GM21390 (cell line): ENCODE measurements at regions not wholly inside any gene's neighbourhood (a gene's known extent, or its start where the extent isn't known, plus 50 kb on each side); places are given as distances from the start of the nearest gene placed in this dataset.
"Not testable (repeated sequence)": the region's sequence is repeated elsewhere in the genome, so short reads cannot be mapped to it uniquely, and the experiment has no call there.

Experiments used
- ATAC-seq: cut with Tn5 transposase; IDR thresholded peaks from one replicate; pipeline ENCODE4 v1.9.1; 2021; ENCODE audit not compliant: unreplicated experiment

DNA sequence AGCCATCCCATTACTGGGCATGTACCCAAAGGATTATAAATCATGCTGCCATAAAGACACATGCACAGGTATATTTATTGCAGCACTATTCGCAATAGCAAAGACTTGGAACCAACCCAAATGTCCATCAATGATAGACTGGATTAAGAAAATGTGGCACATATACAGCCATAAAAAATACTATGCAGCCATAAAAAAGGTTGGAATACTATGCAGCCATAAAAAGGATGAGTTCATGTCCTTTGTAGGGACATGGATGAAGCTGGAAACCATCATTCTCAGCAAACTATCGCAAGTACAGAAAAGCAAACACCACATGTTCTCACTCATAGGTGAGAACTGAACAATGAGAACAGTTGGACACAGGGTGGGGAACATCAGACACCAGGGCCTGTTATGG, 151.5 kb downstream of the PLK2 start:
- ATAC-seq: not testable (repeated sequence)

GRCh38 chr5:58300346-58300895, 159.5 kb downstream of the PLK2 start:
- ATAC-seq: no peak

DNA sequence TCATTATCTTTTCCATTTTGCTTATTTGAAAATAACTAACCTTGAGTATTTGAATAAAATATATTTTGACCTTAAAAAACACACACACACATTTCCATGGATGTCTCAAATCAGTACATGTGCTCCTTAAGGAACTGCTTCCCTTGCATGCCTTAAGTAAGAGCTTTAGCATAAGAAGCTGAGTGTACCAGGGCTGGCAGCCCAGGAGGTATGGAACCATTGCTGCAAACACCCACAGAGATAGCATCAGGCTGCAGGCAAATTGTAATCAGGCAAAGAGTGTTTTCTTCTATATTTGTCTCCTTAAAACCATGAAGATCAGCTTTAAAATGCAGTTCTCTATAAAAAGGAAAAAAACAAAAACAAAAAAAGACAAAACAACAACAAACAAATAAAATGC, 160.6 kb downstream of the PLK2 start:
- ATAC-seq: no peak

DNA sequence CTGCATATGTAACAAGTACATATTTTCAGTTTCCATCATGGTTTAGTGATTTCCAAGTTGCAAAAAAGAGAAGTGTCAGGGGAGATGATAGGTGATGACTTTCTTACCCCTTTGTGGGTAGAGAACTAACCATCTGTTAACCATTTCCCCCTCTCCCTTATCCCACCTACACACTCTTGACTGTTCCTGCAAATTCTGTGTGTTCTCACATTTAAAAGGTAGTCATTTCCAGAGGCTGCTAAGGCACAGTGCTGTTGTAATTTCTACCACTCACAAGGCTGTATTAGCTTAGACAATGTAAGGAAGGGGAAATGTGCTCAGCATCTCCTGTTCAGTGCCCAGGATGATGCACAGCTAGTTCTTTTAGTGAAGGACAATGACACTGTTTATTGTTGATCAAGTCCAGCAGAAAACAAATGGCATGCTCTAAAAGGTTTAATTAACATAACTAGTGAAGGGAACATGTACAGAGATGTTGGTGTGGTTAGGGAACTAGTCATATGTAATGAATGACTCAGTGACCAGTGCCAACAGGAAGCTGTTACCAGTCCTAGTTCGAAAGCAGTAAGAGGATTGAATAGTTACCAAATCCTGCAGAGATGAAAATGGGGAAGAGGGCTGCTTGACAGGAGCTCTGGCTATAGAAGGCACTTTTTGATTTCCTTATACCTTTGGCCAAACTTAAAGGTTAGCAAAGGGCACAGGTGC, 165.1 kb downstream of the PLK2 start:
- no peak for ATAC-seq

- ATAC-seq: not testable (repeated sequence)
These were observed 171.6 kb downstream of the PLK2 start for GRCh38 chr5:58288275-58288674.

- ATAC-seq: no peak
These were observed 173.1 kb downstream of the PLK2 start for GRCh38 chr5:58286741-58287140.

DNA sequence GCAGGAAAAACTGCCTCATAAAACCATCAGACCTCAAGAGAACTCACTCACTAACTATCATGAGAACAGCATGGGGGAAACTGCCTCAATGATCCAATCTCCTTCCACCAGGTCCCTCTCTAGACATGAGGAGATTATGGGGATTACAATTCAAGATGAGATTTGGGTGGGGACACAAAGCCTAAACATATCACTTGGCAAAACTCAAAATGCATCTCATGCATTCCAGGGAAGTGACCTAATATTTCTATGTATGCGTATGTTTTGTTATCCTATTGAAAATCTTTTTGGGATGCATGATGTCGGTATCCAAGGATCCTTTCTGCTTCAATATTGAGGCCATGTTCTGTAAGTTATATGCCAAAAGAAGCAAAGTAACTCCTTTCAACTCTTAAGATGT, 174.0 kb downstream of the PLK2 start:
- no peak for ATAC-seq

DNA sequence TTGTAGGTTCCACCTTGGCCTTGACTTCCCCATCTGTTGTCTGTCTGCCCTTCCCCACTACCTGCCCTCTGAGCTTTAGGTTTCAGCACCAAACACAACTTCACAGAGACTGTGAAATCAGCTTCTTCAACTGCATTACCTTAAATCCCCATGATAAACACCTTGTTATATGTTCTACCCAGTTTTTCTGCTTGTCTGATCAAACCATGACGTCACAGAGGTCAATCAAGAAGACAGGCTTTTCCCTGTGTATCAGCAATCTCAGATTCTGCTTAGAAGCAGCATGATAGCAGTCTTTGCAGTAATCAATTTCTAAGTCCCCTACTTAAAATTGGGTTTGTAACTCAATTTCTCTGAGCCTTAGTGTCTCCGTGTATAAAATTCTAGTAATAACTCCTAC, 175.0 kb downstream of the PLK2 start:
- no peak for ATAC-seq

DNA sequence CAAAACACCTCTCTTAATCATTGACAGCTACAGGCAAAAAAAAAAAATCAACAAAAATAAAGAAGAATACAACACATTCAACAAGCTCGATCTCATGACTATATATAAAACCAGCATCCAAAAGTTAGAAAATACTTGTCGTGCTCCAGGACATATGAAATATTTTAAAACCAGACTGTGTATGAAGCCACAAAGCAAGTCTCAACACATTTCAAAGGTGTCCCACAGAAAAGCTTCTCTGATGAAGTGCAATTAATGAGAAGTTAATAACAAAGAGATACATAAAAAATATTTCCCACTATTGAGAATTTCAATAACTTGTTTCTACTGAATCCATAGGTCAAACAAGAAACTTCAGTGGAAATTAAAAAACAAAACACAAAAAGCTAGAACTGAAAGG, 178.7 kb downstream of the PLK2 start:
- ATAC-seq: no peak

DNA sequence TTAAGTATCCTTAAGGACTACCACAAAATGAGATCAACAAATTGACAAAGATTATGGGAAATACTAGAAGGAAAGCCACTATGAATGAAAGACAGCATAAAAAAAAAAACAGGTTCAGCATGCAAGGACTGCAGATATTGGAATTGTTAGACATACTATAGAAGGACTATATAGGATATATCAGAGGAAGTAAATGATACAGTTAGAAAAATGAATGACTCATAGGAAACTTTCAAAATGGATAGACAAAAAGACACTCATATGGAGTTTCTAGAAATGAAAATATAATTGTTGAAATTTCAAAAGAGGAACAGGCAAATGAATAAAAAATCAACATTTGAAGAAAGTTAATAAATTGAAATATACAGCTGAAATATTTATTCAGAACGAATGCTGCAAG, 180.6 kb downstream of the PLK2 start:
- no peak for ATAC-seq

DNA sequence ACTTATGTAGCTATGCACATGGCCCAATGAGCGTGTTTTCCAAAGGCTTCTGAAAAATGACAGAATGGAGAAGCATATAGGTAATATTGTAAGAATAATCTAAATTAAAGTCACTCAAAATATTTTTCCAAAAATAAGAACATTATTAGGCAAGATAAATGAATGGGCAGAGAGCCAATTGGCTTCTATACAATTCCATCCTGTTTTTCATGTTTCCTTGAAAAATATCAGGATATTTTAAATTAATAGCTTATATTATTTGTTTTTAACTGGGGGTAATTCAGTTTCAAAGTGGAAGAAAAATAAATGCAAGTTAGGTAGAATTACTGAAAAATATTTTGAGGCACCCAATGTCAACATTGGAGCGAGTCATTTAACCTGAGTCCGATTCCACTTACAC, 183.5 kb downstream of the PLK2 start:
- ATAC-seq: no peak

DNA sequence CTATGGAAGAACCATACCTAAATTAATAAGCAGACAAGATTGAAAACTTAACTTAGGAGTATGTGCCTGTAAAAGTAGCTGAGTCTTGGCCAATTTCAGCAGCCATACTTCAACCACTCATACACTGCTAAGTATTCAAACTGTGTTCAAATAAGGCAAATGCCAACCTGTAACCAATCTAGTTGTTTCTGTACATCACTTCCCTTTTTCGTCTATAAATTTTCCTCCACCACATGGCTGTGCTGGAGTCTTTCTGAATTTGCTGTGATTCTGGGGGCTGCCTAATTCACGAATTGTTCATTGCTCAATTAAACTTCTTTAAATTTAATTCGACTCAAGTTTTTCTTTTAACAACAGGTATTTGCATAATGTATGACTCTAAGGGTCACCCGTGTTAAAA, 184.4 kb downstream of the PLK2 start:
- ATAC-seq: no peak

GRCh38 chr5:58274191-58274590, 185.7 kb downstream of the PLK2 start:
- ATAC-seq: no peak

GRCh38 chr5:58273711-58274110, 186.2 kb downstream of the PLK2 start:
- no peak for ATAC-seq

- ATAC-seq: no peak
These were observed 191.6 kb downstream of the PLK2 start for GRCh38 chr5:58268268-58268667.

DNA sequence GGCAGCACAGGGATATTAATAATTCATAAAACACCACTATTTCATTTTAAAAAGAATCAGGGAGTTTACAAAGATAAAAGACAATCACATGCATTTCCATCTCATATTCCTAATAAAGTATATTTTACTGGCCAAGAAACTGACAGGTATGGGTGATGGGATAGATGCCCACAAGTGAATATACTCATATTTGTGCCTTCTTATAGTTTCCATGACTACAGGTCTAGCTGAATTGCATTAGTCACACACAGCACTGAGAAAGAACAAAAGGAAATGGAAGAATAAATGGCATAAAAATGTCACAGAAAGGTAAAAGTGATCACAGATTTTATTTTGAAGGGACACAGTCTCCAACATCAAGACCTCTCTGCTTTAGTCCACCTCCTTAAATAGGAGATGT, 193.5 kb downstream of the PLK2 start:
- no peak for ATAC-seq

DNA sequence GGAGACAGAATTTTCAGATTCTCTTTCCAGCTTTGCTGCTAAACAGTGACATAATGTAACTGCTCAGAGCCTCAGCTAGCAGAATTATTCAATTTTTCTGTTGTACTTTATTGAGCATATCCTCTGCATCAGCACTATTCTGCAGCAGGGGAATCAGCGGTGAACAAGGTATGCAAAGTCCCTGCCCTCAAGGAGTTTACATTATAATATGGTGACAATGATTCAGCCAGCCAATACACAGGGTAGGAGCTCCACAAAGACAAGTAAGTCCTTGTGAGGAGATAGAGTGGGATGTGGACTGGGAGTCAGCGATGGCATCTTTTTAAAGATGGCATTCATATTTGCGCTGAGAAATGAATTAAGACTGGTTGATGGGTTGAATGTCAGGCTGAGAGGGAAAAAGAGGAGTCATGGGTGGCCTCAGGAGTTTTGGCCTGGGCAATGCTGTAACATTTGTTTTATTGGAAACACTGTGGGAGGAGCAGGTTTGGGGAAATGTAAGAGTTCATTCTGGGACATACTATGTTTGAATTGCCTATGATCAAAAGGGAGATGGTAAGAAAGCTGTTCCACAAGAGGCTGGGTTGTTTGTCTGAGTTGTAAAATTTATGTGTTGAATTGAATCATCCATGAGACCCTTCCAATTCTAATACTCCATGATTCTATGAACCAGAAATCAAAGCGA, 194.5 kb downstream of the PLK2 start:
- ATAC-seq: no peak

- no peak for ATAC-seq
These were observed 195.6 kb downstream of the PLK2 start for GRCh38 chr5:58264276-58264675.

DNA sequence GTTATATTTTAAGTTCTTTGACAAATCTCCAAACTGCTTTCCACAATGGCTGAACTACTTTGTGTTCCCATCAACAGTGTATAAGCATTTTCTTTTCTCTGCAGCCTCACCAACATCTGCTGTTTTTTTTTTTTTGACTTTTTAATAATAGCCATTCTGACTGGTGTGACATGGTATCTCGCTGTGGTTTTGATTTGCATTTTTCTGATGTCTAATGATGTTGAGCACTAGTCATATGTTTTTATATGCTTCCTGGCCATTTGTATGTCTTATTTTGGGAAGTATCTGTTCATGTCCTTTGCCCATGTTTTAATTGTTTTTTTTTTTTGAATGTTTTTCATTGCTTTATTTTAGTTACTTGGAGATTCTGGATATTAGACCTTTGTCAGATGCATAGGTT, 196.6 kb downstream of the PLK2 start:
- no peak for ATAC-seq

GRCh38 chr5:58262226-58262625, 197.7 kb downstream of the PLK2 start:
- ATAC-seq: no peak

- ATAC-seq: no peak
These were observed 198.3 kb downstream of the PLK2 start for GRCh38 chr5:58261605-58262004.

DNA sequence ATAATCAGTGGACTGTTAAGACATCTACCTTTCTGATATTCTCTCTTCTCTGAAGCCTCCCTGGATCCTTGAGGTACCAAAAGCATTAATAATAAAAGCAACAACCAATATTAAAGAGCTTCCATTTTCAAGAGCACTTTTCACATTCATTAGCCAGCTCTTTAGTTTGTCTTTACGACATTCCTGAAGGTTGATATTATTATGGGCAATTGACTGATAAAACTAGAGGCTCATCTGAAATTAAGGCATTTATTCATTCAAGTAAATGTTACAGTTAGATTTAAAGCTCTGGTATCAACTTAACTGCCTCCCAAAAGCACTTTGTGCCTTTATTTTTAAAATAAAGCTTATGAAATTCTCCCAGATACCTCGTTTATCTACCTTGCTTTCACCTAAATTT, 199.6 kb downstream of the PLK2 start:
- ATAC-seq: no peak
